ENCODE measurements at regions not wholly inside any gene's neighbourhood (a gene's known extent, or its start where the extent isn't known, plus 50 kb on each side); places are given as distances from the start of the nearest gene placed in this dataset.

DNA sequence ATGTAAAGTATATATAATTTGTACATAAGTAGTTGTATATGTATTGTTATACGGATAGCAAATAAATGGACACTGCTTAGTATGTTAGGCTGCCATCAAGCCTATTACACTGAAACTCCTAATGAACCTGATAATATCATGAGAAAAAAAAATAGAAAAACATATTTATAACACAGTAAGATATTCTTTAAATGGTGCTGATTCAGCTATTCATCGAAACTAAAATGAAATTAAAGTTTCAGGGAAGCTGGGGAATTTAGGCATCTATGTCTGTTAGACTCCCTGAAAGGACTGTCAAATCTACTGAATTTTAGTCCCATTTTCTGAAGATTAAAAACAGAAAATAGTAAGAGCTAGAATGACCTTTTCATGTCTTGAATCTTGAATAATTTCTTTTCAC is 647.1 kb upstream of the PABPC4L start:
- TF ChIP-seq POLR2AphosphoS5 (IDR thresholded peaks at IDR 0.05), result no peak
- TF ChIP-seq POLR2A (IDR thresholded peaks at IDR 0.05), result no peak
- TF ChIP-seq, protein P1, sequence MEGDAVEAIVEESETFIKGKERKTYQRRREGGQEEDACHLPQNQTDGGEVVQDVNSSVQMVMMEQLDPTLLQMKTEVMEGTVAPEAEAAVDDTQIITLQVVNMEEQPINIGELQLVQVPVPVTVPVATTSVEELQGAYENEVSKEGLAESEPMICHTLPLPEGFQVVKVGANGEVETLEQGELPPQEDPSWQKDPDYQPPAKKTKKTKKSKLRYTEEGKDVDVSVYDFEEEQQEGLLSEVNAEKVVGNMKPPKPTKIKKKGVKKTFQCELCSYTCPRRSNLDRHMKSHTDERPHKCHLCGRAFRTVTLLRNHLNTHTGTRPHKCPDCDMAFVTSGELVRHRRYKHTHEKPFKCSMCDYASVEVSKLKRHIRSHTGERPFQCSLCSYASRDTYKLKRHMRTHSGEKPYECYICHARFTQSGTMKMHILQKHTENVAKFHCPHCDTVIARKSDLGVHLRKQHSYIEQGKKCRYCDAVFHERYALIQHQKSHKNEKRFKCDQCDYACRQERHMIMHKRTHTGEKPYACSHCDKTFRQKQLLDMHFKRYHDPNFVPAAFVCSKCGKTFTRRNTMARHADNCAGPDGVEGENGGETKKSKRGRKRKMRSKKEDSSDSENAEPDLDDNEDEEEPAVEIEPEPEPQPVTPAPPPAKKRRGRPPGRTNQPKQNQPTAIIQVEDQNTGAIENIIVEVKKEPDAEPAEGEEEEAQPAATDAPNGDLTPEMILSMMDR (IDR thresholded peaks at IDR 0.05), result no peak

All from prostate gland (tissue), 2 donors.